Left renal cortex interstitium (tissue), 4 donors: ENCODE measurements at regions not wholly inside any gene's neighbourhood (a gene's known extent, or its start where the extent isn't known, plus 50 kb on each side); places are given as distances from the start of the nearest gene placed in this dataset.
"Not testable (repeated sequence)": the region's sequence is repeated elsewhere in the genome, so short reads cannot be mapped to it uniquely, and the experiment has no call there.

Experiments used
- DNase-seq, 4 donors: peaks; one replicate each; pipeline ENCODE4 v3.0.0-alpha.2; 2013; ENCODE audit warnings: low read depth in 4 of 4, low spot score in 2 of 4, missing footprints in 1 of 4

DNA sequence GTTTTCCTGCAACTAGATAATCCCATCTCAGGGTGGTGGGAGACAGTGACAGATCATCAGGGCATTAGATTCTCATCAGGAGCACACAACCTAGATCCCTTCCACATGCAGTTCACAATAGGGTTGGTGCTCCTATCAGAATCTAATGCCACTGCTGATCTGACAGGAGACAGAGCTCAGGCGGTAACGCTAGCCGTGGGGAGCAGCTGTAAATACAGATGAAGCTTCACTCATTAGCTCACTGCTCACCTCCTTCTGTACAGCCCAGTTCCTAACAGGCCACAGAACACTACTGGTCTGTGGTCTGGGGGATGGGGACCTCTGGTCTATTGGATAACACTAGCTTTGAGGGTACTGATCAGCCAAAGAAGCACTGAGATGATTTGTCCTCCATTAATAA, 66.6 kb upstream of the ZNF195 start:
- DNase-seq, result not testable (repeated sequence)

DNA sequence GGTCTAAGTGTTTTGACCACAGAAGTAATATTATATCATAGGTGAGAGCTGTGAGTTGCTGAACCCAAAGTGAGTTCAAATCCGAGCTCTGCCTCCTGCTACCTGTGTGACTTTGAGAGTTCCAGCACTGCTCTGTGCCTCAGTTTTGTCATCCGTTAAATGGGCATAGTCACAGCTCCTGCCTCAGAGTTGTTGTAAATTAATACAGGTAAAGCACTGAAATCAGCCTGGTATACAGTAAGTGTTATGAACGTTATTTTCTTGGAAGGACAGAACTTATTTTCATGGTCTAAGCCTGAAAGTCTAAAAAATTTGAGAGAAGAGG, 65.4 kb upstream of the ZNF195 start:
- DNase-seq, result not testable (repeated sequence)

DNA sequence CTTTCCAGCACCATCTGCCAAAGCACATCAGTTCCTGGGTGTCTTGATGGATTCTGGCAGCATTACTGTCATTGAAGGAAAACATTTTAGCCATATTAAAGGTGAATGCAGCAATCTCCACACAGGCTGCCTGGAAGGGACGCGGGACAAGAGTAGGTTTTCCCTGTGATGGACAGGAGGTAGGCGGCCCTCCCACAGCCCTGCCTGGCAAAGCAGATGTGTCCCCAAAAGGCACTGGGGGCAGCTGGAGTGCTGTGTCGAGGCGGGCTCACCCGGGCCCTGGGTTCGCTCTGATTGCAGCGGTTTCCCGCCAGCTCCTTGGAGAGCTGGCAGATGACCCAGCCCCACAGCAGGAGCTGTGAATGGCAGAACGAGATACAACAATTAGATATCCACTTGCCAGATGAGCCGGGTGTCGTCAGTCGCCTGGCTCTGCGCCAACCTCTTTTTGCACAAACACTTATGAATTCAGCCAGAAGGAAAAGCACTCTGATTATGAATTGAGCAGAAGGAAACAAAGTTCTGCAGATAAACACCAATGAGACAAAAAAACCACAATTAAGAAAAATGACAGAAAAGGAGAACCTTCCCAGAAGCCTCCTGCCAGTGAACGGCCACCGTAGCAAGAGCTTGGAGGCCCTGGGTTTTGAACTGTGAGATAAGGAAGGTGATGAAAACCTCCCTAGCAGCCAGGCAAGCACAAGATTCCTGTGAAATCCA, 64.9 kb upstream of the ZNF195 start:
- not testable (repeated sequence) for DNase-seq

DNA sequence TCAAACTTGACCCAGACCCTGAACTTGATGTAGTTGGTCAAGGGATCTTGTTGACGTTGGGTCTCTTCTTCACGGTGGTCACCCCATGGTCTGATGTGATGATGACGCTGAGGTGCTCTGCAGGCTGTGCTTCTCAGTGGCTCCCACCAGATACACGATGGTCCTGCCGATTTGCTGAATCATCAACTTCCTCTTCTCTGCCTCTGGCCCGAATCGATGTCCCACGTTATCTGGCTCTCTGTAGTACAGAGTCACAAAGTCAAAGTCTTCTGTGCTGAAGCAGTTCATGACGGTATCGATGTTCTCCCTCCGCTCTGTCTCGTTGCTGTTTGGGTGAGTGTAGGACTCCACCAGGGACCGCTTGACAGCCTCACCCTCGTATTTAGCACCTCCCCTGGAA, 58.5 kb upstream of the ZNF195 start:
- not testable (repeated sequence) for DNase-seq

DNA sequence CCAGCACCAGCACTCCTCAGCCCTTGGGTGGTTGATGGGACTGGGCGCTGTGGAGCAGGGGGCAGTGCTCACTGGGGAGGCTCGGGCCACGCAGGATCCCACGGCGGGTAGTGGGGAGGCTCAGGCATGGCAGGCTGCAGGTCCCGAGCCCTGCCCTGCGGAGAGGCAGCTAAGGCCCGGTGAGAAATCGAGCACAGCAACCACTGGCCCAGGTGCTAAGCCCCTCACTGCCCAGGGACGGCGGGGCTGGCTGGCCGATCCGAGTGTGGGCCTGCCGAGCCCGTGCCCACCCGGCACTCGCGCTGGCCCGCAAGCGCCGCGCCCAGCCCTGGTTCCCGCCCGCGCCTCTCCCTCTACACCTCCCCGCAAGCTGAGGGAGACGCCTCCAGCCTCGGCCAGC, 56.0 kb upstream of the ZNF195 start:
- no peak for DNase-seq

DNA sequence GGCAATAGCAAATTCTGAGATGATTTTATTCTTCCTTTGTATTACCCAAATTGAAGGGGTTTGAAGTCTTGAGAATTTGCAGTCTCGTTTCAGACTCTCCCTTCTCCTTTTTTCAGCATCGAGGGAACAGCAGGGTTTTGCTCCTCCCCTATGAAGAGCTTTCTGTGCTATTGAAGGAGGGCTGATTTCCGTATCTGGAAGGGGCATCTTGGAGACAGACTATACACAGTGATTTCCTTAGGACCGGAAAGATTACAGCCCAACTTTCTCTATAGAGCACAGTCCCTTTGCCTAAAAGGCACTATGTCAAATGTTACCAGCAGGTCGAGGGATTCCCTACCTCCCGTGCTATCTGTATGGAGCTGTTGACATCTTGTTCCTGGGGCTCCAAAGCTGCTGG, 50.2 kb upstream of the ZNF195 start:
- DNase-seq, result not testable (repeated sequence)
